GM19035 (cell line): ENCODE measurements at regions not wholly inside any gene's neighbourhood (a gene's known extent, or its start where the extent isn't known, plus 50 kb on each side); places are given as distances from the start of the nearest gene placed in this dataset.
"Not testable (repeated sequence)": the region's sequence is repeated elsewhere in the genome, so short reads cannot be mapped to it uniquely, and the experiment has no call there.

Experiments
- ATAC-seq: cut with Tn5 transposase; IDR thresholded peaks from one replicate; pipeline ENCODE4 v1.9.1; 2021; ENCODE audit not compliant: unreplicated experiment

GRCh38 chr20:20796766-20797440 is 84.5 kb upstream of the RALGAPA2 start:
- ATAC-seq: no peak

- ATAC-seq: no peak
These were observed 83.3 kb upstream of the RALGAPA2 start for GRCh38 chr20:20795721-20796120.

DNA sequence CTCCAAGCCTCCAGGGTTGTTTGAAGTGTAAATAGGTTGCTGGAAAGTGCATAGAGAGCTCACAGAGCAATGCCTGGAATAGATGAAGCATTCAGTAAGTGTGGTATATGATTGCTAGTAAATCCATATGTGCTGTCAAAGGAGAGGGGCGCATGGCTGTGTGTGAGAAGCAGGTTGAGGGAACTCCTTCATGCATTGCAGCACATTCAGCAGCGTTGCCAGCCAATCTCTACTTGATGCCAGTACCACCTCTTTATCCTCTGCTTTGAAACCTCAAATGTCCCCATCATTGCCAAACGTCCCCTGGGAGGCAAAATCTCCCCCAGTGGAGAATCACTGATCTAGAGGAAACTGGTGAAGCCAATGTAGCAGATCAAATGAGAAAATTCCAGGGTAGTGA is 82.7 kb upstream of the RALGAPA2 start:
- ATAC-seq: no peak

GRCh38 chr20:20793591-20793990 is 81.1 kb upstream of the RALGAPA2 start:
- no peak for ATAC-seq

GRCh38 chr20:20791664-20792568 is 79.5 kb upstream of the RALGAPA2 start:
- ATAC-seq: no peak

DNA sequence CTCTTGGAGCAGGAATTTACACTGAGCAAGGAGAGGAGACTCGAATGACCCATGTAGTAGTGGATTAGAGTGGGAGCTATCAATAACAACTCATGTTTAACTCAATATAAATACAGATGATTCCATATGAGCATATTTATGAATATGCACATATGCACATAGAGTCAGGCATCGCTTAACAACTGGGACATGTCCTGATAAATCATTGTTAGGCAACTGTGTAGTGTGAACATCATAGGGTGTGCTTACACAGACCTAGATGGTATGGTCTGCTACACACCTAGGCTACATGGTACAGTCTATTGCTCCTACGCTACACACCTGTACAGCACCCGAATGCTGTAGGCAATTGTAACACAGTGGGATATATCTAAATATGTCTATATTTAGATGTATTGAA is 75.9 kb upstream of the RALGAPA2 start:
- no peak for ATAC-seq

- no peak for ATAC-seq
These were observed 74.0 kb upstream of the RALGAPA2 start for GRCh38 chr20:20786428-20786827.

DNA sequence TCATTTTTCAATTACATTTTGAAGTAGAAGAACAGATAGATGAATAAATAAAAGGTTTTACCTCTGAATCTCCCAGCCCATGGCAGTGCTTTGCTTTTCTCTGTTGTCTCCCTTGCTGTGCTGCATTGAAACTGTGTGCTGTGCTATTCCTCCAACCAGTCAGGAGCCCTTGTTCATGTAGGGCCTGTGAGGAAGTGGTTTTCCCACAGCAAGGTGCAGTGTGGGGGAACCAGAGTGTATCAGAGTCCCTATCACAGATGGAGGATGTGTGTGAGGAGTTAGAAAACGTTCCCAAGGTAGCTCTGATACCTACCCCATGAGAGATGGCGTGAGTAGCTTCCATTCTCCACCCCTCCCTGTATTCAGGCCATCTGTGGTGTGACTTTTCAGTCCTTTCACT is 72.8 kb upstream of the RALGAPA2 start:
- no peak for ATAC-seq

DNA sequence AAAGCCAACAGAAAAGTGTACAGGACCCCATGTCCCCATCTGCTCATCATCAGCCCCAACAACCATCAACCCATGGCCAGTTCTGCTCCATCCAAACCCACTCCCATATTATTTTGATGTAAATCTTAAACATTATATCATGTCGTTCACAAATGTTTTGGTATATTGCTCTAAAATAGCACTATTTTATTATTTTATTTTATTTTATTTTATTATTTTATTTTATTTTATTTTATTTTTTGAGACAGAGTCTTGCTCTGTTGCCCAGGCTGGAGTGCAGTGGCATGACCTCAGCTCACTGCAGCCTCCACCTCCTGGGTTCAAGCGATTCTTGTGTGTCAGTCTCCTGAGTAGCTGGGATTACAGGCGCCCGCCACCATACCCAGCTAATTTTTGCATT is 72.0 kb upstream of the RALGAPA2 start:
- ATAC-seq: not testable (repeated sequence)

DNA sequence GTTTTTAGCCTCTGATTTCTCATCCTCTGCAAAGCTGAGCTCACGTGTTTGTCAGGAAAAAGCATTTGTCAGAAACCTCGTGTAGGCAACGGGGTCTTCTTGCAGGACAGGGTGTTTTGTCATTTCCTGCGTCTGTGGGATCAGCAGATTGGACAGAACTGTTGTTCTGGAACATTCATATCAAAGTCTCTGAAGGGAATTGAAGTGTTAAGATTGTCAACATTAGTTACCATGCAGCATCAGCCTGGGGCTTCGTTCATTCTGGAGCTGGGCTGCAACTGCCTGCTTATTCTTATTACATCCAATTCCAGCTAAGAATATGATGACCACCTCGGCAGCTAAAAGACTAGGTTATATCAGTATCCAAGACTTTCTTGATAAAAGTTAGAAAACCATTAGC is 71.0 kb upstream of the RALGAPA2 start:
- no peak for ATAC-seq

DNA sequence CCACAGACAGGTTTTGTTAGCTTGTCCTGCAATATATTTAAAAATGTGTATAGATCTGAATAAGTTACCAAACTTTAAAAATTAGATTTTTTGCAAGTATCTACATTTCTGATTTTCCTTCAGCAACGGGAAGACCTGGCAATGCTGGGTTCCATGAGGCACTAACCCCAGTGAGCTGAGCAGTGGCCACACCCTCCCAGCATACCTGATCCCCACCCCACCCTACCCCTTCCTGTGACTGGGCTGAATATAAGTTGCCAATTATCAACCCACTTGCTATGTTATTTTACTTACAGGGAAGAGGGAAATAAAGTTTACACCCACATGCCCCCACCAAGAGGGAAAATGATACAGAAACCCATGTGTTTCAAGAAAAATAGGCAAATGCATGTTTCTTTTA is 70.3 kb upstream of the RALGAPA2 start:
- no peak for ATAC-seq

- ATAC-seq: no peak
These were observed 69.8 kb upstream of the RALGAPA2 start for GRCh38 chr20:20782231-20782630.

- ATAC-seq: no peak
These were observed 68.6 kb upstream of the RALGAPA2 start for GRCh38 chr20:20781029-20781428.

DNA sequence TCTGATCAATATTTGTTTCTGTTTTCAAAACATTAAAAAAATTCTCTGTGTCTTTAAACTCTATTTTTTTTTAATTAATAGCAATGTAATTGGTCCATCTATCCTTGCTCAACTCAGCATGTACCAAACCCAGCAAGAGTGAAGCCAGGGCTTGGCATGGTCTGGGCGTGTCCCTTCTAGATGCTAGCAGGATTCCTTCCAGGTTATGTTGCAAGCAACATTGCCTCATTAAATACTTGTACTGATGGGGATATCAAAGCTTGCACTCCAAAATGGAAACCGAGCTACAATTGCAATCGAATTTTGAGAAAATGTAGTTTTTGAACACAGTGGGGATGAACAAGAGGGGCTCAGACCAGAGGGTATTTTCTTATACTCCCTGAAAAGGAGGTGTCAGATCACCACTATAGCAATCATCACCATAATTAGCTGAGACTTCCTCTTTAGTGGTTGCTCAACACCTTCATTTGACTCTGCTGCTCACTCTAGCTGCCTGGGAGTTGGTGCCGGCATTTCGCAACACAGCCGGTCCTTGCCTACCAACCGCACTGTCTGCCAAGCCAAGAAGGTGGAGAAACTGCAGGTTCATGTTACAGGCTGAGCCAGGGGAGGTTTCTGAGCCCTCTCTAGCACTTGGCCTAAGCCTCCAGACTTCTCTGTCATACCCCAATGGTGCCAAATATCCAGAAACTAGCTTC is 67.8 kb upstream of the RALGAPA2 start:
- ATAC-seq: no peak

DNA sequence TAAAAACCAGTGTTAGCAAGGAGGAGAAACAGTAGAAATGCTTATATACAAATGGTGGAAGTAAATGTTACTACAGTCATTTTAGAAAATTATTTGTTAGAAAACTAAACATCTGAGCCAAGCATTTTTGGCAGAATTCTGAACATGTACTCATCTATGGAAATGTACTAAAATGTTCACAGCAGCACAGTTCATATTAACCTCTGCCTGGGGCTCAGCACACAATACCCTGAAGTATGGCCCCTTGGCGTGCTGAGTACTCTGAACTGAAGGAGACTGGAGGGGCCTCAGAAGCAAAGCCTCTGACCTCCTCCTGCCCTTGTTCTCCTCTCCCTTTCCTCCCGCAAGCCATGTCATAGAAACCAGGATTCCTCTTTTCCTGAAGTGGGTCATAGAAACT is 66.2 kb upstream of the RALGAPA2 start:
- no peak for ATAC-seq

DNA sequence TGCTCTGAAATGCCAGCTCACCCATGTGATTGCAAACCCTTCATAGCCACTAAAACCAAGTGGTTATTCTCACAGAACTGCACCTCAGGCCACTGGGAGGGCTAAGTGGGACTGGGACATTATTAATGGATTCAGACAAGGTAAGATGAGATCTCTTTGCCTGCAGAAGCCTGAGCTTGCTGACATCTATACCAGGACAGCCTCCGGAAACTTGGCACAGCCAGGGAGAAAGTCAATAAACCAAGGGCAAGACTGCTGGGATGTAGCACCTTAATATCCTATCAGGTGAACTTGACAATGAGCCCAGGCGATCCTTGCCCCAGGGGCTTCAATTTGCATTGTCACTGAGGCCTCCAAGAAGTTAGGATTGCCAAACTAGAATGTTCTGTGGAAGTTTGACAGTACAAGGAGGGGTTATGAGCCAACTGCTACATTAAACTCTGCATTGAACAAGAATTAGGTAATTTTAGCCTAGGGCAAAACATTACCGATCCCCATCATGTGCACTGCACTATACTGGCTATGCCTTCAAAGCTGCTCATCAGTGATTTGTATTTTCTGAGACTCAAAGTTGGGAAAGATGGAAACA is 60.1 kb upstream of the RALGAPA2 start:
- no peak for ATAC-seq

DNA sequence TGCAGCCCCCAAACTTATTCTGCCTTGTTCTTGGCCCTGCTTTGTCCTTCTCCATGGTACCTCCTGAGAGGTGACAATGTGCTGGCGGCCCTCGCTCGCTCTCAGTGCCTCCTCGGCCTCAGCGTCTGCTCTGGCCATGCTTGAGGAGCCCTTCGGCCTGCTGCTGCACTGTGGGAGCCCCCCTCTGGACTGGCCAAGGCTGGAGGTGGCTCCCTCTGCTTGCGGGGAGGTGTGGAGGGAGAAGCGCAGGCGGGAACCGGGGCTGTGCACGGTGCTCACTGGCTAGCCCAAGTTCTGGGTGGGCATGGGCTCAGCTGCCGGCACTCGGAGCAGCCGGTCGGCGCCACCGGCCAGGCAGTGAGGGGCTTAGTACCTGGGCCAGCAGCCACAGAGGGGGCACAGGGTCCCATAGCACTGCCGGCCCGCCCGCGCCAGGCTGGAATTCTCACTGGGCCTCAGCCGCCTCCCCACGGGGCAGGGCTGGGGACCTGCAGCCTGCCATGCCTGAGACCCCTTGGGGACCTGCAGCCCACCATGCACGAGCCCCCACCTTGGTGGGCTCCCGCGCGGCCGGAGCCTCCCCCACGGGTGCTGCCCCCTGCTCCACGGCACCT is 55.9 kb upstream of the RALGAPA2 start:
- no peak for ATAC-seq

- no peak for ATAC-seq
These were observed 53.4 kb upstream of the RALGAPA2 start for GRCh38 chr20:20765696-20766365.

DNA sequence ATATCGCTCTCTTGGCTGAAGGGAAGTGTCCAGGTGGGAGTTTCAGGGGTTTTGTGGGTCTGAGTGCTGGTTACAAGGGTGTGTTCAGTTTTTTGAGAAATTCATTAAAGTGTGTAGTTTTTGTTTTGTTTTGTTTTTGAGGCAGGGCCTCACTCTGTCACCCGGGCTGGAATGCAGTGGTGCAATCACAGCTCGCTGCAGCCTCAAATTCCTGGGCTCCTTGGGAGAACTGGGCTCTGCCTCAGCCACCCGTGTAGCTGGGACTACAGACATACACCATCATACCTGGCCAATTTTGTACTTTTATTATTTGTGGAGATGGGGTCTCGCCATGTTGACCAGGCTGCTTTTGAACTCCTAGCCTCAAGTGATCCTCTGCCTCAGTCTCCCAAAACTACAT is 51.2 kb upstream of the RALGAPA2 start:
- ATAC-seq: no peak
